SU-DHL-6 (cell line): ENCODE measurements at regions not wholly inside any gene's neighbourhood (a gene's known extent, or its start where the extent isn't known, plus 50 kb on each side); places are given as distances from the start of the nearest gene placed in this dataset.

ENCODE experiments used
- H2AFZ ChIP-seq: fragments of 200-600 bp; sonication (generic); 2 replicates; pipeline ENCODE4 v1.6.1; 2014; ENCODE audit warnings: low read depth, mild to moderate bottlenecking, moderate library complexity, mixed read lengths, antibody characterized with exemption, low read length; ENCODE audit not compliant: severe bottlenecking
- H3F3A ChIP-seq: fragments of 200-600 bp; shearing (Covaris generic); 2 replicates; pipeline ENCODE4 v1.6.0; 2016; ENCODE audit warnings: antibody characterized with exemption, mild to moderate bottlenecking; ENCODE audit not compliant: insufficient read depth
- H3K27ac ChIP-seq: fragments of 200-600 bp; sonication (generic); 2 replicates; pipeline ENCODE4 v1.5.1; 2016; ENCODE audit warnings: low read depth, mild to moderate bottlenecking, low read length, moderate library complexity, mixed read lengths
- H3K27me3 ChIP-seq: fragments of 200-600 bp; sonication (generic), shearing (Covaris generic); 2 replicates; pipeline ENCODE4 v1.6.0; 2014; ENCODE audit warnings: mild to moderate bottlenecking, low read length
- H3K36me3 ChIP-seq: fragments of 200-600 bp; sonication (generic); 2 replicates; pipeline ENCODE4 v1.6.1; 2014; ENCODE audit warnings: mild to moderate bottlenecking, low read length, mixed read lengths
- H3K4me2 ChIP-seq: fragments of 300-600, 200-600 bp; shearing (Covaris generic), sonication (generic); 2 replicates; pipeline ENCODE4 v1.6.0; 2014; ENCODE audit warnings: low read length, low read depth, mild to moderate bottlenecking; ENCODE audit not compliant: poor library complexity, severe bottlenecking
- H3K4me3 ChIP-seq: fragments of 200-600 bp; sonication (generic); 2 replicates; pipeline ENCODE4 v1.5.1; 2014; ENCODE audit warnings: antibody characterized with exemption, low read length, mild to moderate bottlenecking, mixed read lengths; ENCODE audit not compliant: insufficient read depth, poor library complexity, severe bottlenecking
- H3K79me2 ChIP-seq: fragments of 200-600 bp; sonication (generic); 2 replicates; pipeline ENCODE4 v1.6.1; 2014; ENCODE audit warnings: mild to moderate bottlenecking, low read length, moderate library complexity; ENCODE audit not compliant: insufficient read depth
- H3K9ac ChIP-seq: fragments of 200-600 bp; sonication (generic); 2 replicates; pipeline ENCODE4 v1.7.0; 2014; ENCODE audit warnings: mild to moderate bottlenecking, low read length
- H3K9me2 ChIP-seq: fragments of 200-600 bp; sonication (generic); replicated peaks from 2 replicates; pipeline ENCODE4 v1.6.1; 2014; ENCODE audit warnings: low read length; ENCODE audit not compliant: insufficient read depth
- H3K9me3 ChIP-seq: fragments of 200-600 bp; sonication (generic); 2 replicates; pipeline ENCODE4 v1.6.1; 2014; ENCODE audit warnings: low read length, mixed read lengths; ENCODE audit not compliant: insufficient read depth
- H4K20me1 ChIP-seq: fragments of 200-600 bp; sonication (generic); 2 replicates; pipeline ENCODE4 v1.6.1; 2014; ENCODE audit warnings: low read depth, mild to moderate bottlenecking, antibody characterized with exemption, low read length, moderate library complexity, mixed read lengths
- CTCF ChIP-seq: fragments of 200-600 bp; sonication (generic); IDR thresholded peaks from one replicate; pipeline ENCODE4 v1.5.1; 2017; ENCODE audit warnings: antibody characterized with exemption, mild to moderate bottlenecking, low read length, moderate library complexity; ENCODE audit not compliant: insufficient read depth, poor library complexity, severe bottlenecking
- EZH2phosphoT487 ChIP-seq: fragments of 200-600 bp; sonication (generic), shearing (Covaris generic); conservative IDR thresholded peaks from 2 replicates; pipeline ENCODE4 v1.6.1; 2018; ENCODE audit warnings: mild to moderate bottlenecking, antibody characterized with exemption, low read length, moderate library complexity, mixed read lengths

DNA sequence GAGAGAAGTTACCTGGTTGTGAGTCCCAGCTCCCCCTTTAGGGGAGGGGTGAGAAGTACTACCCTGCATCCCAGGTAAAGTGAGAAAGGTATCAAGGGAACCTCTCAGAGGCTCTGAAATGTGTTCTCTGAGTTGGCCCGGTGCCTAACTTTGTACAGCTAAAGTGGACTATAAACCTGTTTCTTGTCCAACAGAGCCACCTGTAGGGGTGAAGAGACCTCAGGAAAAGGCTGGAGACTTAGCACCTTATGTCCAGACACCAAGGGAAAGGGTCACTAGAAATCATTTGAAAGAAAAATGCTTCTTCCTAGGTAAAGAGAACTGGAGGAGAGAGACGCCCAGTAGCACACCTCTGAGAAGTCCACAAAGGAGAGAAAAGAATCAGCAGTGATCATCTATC is 108.3 kb upstream of the KIF2A start:
- no peaks in the 10 kb centered on the region for H3F3A ChIP-seq
- 0 out of 2 replicates have a peak, but pooled peaks cover 8% of the 10 kb centered on the region for H3K9me3 ChIP-seq
- no peak overlapping the region for H3K27ac ChIP-seq
- H3K27me3 ChIP-seq: no peaks in the 10 kb centered on the region
- H3K79me2 ChIP-seq: no peaks in the 10 kb centered on the region
- no peaks in the 10 kb centered on the region for H3K9me2 ChIP-seq
- H4K20me1 ChIP-seq: no peaks in the 10 kb centered on the region
- TF ChIP-seq EZH2phosphoT487 (no peak), CTCF (no peak)
- no peak overlapping the region for H3K4me2 ChIP-seq
- no peak overlapping the region for H2AFZ ChIP-seq
- H3K36me3 ChIP-seq: no peaks in the 10 kb centered on the region
- no peak overlapping the region for H3K9ac ChIP-seq
- no peak overlapping the region for H3K4me3 ChIP-seq

GRCh38 chr5:62198421-62198820 is 107.6 kb upstream of the KIF2A start:
- Histone ChIP-seq H3K79me2 (no peaks in the 10 kb centered on the region), H3K4me2 (no peak overlapping the region), H3F3A (no peaks in the 10 kb centered on the region), H3K9me2 (no peaks in the 10 kb centered on the region), H3K9me3 (0 out of 2 replicates have a peak, but pooled peaks cover 2% of the 10 kb centered on the region), H3K4me3 (no peak overlapping the region), H4K20me1 (no peaks in the 10 kb centered on the region), H3K9ac (no peak overlapping the region), H3K27ac (no peak overlapping the region), H3K27me3 (no peaks in the 10 kb centered on the region), H3K36me3 (no peaks in the 10 kb centered on the region), H2AFZ (no peak overlapping the region)
- no peak for TF ChIP-seq EZH2phosphoT487
- no peak for TF ChIP-seq CTCF

- no peak overlapping the region for H3K4me3 ChIP-seq
- H3K36me3 ChIP-seq: no peaks in the 10 kb centered on the region
- H4K20me1 ChIP-seq: no peaks in the 10 kb centered on the region
- H3K27me3 ChIP-seq: no peaks in the 10 kb centered on the region
- no peak overlapping the region for H3K27ac ChIP-seq
- H2AFZ ChIP-seq: no peak overlapping the region
- no peaks in the 10 kb centered on the region for H3K79me2 ChIP-seq
- no peaks in the 10 kb centered on the region for H3F3A ChIP-seq
- TF ChIP-seq EZH2phosphoT487 (no peak), CTCF (no peak)
- no peaks in the 10 kb centered on the region for H3K9me2 ChIP-seq
- H3K9ac ChIP-seq: no peak overlapping the region
- H3K4me2 ChIP-seq: no peak overlapping the region
- H3K9me3 ChIP-seq: no peaks in the 10 kb centered on the region
Observed at GRCh38 chr5:62199792-62200716, 106.0 kb upstream of the KIF2A start.
